NCI-H526 (cell line): ENCODE measurements at regions not wholly inside any gene's neighbourhood (a gene's known extent, or its start where the extent isn't known, plus 50 kb on each side); places are given as distances from the start of the nearest gene placed in this dataset.
"Not testable (repeated sequence)": the region's sequence is repeated elsewhere in the genome, so short reads cannot be mapped to it uniquely, and the experiment has no call there.

Experiments
- DNase-seq, 2 experiments: peaks; one replicate each; lab custom pipeline; 2025; lab: John Stamatoyannopoulos, UW

DNA sequence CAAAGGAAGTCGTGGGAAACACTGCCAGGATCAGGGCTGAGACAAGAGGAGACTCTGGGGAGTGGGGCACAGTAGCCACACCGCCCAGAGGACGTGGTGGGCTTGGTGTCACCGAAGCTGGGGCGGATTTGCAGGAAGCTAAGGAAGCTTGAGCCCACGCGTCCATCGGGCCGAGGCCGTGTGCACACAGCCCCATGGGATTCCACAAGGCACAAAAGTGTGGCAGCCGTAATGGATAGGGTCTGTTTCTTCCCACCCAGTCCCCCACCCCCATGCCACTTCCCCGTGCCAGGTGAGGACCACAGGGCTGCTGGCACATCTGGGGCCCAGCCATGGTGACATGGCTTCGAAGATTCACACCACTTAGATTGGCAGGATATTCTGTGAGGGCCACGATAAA is 153.2 kb upstream of the SPACA7 start:
- no peak for DNase-seq

- not testable (repeated sequence) for DNase-seq
Measured at GRCh38 chr13:112223929-112224328, 152.2 kb upstream of the SPACA7 start.

GRCh38 chr13:112225429-112226090 is 150.6 kb upstream of the SPACA7 start:
- no peak for DNase-seq

DNA sequence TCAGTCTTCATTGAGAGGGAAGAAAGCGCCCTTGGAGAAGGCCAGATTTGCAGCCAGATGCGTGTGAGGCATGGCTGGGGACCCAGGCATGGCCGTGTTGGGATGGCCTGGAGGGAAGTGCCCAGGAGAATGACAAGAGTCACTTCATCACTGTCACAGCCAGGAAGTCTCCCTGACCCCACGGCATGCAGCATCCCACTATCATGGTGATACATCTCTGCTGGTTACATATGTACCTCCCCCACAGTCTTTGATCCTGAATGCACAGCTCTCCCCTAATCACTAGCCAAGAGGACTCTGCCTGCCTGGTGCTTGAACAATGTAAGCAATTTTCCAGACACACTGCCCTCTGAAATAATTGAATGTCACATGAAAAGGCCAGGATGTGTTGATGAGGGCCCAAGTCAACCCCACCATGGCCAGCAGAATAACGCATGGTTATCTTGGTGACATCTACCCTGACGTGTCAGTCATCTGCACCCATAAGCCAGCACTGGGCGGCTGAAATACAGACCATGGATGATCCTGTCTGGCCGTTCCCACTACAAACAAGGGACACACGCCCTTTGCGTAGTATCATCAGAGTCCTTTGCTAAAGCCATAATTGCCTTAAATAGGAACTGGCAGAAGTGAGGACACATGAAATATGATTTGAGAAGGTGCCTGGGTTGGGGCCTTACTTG is 149.7 kb upstream of the SPACA7 start:
- DNase-seq = no peak

DNA sequence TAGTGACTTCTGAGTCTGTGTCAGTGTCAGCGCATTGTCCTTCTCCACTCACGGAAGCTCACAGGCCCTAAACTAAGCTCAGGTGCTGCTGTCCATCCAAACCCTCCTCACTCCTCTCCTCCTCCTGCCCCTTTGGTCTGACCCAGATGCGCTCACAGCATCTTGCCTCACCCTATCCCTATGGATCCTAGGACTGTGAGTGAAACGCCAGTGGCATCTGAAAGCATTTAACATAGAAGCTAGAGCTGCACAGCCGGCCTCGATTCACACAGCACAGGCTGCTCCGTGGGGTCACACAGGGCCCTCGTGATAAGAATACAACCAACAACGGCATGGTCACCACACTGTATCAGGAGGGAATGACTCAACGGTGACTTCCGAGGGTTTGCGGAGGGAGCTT is 149.1 kb upstream of the SPACA7 start:
- DNase-seq = no peak

DNA sequence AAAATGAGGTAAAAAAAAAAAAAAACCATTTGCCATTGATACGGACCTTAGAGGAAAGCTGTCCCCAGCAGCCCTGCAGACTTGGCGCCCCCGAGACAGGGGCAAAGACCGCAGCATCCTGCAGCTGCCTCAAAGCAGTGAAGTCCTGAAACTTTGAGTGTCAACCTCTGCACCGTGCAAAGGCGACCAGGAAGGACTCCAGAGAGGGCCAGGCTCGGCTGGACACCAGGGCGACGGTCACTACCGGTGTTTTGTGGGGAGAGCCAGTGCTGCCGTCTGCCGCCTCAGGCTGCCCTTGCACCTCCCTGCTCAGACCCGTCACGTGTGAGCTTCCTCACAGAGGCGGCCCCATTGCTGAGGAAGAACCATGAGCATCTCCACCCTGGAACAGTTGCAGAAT is 146.7 kb upstream of the SPACA7 start:
- no peak for DNase-seq

- DNase-seq = no peak
Measured at GRCh38 chr13:112229992-112230872, 145.9 kb upstream of the SPACA7 start.

GRCh38 chr13:112231451-112232083 is 144.6 kb upstream of the SPACA7 start:
- DNase-seq = no peak

GRCh38 chr13:112233256-112233655 is 142.9 kb upstream of the SPACA7 start:
- no peak for DNase-seq

GRCh38 chr13:112233716-112234115 is 142.4 kb upstream of the SPACA7 start:
- DNase-seq = no peak

DNA sequence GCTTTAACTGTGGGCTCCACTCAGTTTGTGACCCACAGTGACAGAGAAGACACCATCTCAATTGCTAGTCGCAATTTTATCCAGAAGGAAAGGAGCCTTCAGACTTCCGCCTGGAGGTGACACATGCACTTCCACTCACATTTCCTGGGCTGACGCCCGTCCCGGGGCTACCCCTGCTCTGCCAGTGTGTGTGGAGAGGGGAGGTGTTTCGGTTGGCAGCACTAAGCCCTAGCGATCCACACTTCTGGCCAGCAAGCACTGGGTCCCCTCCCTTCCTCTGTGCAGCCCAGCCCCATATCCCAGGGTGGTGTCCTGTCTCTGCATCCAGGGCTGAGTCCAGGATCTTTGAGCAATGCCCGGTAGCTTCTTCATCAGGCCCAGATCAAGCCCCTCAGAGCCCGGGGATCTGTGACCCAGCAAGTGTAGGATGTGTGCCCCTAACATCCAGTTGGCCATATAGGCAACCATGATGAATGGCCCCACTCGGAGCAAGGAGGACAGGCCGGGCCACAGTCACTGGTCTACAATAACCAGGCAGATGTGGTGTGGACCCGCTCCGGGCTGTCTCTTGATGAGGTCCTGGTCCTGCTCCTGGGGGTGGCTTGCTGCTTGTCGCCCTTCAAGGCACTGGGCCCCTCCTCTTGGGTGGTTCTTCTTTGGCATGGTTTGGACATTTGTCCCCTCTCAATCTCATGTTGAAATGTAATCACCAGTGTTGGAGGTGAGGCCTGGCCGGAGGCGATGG is 141.9 kb upstream of the SPACA7 start:
- DNase-seq = no peak

DNA sequence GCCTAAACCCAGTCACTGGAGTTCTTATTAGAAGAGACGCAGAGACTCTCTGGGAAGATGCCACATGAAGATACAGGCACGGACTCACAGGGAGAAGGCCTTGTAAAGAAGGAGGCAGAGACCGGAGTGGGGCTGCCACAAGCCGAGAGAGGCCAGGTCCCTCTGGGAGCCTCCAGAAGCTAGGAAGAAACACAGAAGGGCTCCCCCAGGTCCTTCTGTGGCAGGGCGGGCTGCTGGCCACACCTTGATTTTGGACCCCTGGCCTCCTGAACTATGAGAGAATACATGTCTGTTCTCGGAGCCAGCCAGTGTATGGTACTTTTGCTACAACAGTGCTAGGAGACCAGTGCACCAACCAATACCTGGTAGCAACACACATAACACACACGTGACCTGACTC is 140.1 kb upstream of the SPACA7 start:
- DNase-seq = no peak

DNA sequence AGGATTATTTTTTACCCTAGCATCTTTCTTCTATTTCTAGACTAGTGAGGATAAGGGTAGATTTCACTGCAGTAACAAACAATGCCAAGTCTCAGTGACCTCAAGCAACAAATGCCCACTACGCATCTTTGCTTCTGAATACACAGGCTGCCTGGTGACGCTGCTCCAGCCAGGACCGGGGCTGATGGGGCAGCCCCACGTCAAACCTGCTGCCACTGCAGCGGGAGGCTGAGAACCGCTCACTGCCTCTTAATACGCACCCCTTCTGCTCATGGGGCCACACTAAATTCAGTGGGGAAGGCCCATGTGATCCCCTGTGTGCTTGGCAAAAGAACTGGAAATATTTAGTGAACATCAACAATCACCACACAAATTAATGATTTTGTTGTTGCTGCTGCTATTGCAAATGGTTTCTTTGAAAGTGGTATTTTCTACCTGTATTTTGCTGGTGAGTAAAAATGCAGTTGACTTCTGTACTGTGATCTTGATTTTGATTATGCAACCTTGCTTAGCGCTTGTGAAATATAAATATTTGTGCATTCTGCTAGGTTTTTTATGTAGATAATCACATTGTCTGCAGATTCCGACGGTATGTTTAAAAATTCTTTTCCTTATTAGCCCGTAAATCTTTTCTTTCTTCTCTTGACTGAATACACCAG is 139.5 kb upstream of the SPACA7 start:
- DNase-seq = no peak

- DNase-seq = no peak
Measured at GRCh38 chr13:112238436-112238995, 137.6 kb upstream of the SPACA7 start.

DNA sequence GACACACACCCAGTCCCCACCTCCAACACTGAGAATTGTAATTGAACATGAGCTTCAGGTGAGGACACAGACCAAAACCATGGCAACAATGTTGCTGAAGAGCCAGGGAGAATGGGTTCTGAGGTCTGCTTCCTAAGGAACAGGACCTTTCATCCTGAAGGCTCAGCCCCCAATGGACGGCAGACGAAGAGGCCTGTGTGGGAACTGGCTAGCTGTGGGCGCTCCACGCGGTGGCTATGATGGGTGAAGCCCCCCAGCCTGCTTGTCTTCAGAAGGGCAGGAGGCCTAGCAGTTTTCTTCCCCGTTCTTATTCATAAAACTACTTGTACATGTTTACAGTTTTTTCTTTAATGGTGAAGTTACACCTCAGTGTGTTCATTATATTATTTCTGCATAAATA is 136.1 kb upstream of the SPACA7 start:
- no peak for DNase-seq

GRCh38 chr13:112241288-112241687 is 134.9 kb upstream of the SPACA7 start:
- no peak for DNase-seq

DNA sequence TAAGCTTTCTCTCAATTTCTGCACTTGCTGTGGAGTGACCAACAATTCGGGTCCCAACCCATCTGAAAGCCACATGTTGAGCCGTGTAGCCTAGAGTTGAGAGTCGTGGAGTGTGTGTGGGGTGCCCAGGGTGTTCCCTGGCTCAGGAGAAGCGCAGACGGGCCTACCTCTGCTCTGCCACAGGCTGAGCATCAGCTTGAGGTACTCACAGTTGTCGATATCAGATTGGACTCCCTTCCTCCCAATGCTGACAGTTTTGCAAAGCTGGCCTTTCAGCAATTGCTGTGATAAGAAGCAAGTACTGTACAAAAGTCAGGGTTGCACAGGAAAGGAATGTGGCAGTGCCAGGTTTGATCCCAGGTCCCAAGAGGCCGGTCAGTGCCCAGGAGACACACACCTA is 133.4 kb upstream of the SPACA7 start:
- DNase-seq = peak in 1 of 2 experiments; percentile 22

GRCh38 chr13:112244061-112244460 is 132.1 kb upstream of the SPACA7 start:
- DNase-seq = no peak

DNA sequence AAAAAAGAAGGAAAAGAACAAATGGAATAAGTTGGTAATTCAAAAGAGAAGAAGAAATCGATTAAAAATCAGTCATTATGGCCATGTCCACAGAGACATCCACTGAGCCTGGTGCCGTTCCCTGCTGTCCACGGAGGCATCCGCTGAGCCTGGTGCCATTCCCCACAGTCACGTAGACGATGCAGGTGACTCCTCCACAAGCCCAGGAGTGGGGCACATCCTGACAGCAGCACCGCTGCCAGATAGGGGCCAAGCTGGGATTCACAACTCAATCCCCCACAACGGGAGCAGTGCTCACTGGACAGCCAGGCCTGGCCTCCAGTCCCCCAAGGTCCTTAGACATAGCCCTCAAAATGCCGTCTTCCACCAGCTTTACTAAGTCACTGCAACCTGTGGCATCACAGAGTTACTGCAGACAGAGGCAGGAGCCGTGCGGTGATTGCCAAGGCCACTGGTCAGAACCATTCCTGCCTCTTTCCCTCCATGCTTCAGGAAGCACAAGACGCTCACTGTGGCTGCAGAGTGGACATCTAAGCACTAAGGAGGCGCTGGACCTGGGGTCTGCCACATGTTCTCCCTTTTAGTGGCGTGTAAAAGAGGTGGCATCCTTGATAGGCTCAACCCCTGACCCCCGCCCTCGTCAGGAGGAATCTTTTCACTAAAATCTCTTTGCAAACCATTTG is 131.5 kb upstream of the SPACA7 start:
- no peak for DNase-seq

DNA sequence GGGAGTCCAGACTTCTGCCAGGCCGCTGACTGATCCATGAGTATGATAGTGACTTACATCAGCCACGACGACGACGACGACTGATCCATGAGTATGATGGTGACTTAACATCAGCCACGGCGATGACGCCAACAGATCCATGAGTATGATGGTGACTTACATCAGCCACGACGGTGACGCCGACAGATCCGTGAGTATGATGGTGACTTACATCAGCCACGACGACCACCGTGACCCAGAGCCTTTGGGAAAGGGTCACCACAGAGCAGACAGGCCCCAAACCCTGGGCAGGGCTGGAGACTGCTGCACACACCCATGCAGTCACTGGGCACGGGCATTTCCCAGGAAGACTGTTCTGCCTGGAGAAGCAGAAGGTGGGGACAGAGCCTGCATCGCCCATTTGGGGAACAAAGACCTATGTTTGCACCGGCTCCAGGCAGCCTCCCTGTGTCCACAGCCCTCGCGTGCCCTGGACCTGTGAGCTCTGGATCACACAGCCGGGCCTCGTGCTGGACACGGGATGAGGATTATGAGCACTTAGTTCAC is 130.9 kb upstream of the SPACA7 start:
- no peak for DNase-seq
